D721Med (cell line): ENCODE measurements at regions not wholly inside any gene's neighbourhood (a gene's known extent, or its start where the extent isn't known, plus 50 kb on each side); places are given as distances from the start of the nearest gene placed in this dataset.

Experiments used
- DNase-seq: peaks from one replicate; pipeline ENCODE4 v3.0.0; 2011; ENCODE audit warnings: low spot score; ENCODE audit not compliant: insufficient read length
- FAIRE-seq: peaks from 2 replicates; lab custom pipeline; 2011; peaks lifted over from hg19 to GRCh38; lab: Jason Lieb, UNC
- TF ChIP-seq, protein P1 (sequence below): IDR thresholded peaks from 2 replicates; pipeline ENCODE4 v1.5.1; 2012; ENCODE audit warnings: mild to moderate bottlenecking, control low read depth; ENCODE audit not compliant: insufficient read depth; ENCODE audit errors: missing control alignments

DNA sequence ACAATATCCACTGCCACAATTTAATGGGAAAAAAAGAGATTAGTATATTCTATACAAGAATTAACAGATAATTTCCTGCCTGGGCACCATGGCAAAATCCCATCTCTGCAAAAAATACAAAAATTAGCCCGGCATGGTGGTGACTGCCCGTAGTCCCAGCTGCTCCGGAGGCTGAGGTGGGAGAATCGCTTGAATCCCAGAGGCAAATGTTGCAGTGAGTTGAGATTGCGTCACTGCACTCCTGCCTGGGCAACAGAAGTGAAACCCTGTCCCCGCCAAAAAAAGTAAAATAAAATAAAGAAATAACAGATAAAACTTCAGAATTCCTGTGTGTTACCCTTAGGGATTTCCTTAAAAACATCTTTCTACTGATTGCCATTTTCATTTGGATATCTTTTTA is 1194.8 kb upstream of the PIK3C3 start:
- FAIRE-seq (no peak), DNase-seq (no peak)
- TF ChIP-seq, protein P1, sequence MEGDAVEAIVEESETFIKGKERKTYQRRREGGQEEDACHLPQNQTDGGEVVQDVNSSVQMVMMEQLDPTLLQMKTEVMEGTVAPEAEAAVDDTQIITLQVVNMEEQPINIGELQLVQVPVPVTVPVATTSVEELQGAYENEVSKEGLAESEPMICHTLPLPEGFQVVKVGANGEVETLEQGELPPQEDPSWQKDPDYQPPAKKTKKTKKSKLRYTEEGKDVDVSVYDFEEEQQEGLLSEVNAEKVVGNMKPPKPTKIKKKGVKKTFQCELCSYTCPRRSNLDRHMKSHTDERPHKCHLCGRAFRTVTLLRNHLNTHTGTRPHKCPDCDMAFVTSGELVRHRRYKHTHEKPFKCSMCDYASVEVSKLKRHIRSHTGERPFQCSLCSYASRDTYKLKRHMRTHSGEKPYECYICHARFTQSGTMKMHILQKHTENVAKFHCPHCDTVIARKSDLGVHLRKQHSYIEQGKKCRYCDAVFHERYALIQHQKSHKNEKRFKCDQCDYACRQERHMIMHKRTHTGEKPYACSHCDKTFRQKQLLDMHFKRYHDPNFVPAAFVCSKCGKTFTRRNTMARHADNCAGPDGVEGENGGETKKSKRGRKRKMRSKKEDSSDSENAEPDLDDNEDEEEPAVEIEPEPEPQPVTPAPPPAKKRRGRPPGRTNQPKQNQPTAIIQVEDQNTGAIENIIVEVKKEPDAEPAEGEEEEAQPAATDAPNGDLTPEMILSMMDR, result no peak

- TF ChIP-seq, protein P1, result no peak
- FAIRE-seq (peak; percentile 32), DNase-seq (no peak)
These were observed 1200.6 kb upstream of the PIK3C3 start for GRCh38 chr18:40754477-40754876.

- FAIRE-seq (no peak), DNase-seq (no peak)
- TF ChIP-seq, protein P1, result no peak
These were observed 1202.7 kb upstream of the PIK3C3 start for GRCh38 chr18:40752316-40752715.

- FAIRE-seq (peak; percentile 32), DNase-seq (no peak)
- TF ChIP-seq, protein P1, result no peak
These were observed 1203.8 kb upstream of the PIK3C3 start for GRCh38 chr18:40751186-40751585.

DNA sequence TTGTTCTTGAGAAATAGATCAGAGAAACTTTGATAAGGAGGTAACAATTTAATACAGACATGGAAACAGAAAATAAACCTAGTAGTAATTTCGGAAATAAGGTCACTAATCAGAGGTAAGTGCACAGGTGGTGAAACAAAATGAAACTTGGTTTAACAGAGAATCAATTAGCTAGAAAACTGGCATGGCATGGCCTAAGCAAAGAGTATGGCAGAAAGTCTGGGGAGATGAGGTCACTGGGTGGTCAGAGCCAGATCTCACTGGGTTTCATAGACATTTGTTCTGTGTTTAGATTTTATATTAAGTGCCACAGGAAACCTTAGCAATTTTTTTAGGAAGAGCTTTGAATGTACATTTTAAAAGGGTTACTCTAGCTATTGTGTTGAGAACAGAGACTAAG is 1216.0 kb upstream of the PIK3C3 start:
- DNase-seq, result no peak
- peak; percentile 46 for FAIRE-seq
- TF ChIP-seq, protein P1, result no peak

GRCh38 chr18:40738321-40738880 is 1216.6 kb upstream of the PIK3C3 start:
- TF ChIP-seq, protein P1, result no peak
- FAIRE-seq, result peak; percentile 44
- no peak for DNase-seq

GRCh38 chr18:40708726-40709125 is 1246.3 kb upstream of the PIK3C3 start:
- FAIRE-seq (no peak), DNase-seq (no peak)
- TF ChIP-seq, protein P1, result no peak
